ENCODE measurements at regions not wholly inside any gene's neighbourhood (a gene's known extent, or its start where the extent isn't known, plus 50 kb on each side); places are given as distances from the start of the nearest gene placed in this dataset.

DNA sequence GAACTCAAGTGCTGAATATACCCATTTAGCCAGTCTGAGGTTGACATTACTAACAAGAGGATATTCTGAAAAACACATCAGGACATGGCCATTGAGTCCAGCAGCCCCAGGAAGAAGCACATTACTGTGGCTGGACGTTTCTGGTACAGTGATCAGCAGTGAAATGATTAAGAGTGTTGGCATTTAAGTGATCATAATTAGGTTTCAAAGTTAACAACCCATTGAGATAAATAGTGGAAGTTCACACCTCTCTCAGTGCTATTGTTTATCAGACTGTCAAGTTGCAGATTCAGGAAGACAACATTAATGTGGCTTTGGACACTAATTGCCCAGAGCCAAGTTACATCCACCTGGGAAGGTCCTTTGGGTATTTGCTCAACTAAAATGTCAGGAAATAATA is 139.5 kb upstream of the GAREM1 start:
- TF ChIP-seq, protein P1, sequence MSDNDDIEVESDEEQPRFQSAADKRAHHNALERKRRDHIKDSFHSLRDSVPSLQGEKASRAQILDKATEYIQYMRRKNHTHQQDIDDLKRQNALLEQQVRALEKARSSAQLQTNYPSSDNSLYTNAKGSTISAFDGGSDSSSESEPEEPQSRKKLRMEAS (CRISPR knock-in tag; IDR thresholded peaks at IDR 0.05): no peak
- TF ChIP-seq, protein P2, sequence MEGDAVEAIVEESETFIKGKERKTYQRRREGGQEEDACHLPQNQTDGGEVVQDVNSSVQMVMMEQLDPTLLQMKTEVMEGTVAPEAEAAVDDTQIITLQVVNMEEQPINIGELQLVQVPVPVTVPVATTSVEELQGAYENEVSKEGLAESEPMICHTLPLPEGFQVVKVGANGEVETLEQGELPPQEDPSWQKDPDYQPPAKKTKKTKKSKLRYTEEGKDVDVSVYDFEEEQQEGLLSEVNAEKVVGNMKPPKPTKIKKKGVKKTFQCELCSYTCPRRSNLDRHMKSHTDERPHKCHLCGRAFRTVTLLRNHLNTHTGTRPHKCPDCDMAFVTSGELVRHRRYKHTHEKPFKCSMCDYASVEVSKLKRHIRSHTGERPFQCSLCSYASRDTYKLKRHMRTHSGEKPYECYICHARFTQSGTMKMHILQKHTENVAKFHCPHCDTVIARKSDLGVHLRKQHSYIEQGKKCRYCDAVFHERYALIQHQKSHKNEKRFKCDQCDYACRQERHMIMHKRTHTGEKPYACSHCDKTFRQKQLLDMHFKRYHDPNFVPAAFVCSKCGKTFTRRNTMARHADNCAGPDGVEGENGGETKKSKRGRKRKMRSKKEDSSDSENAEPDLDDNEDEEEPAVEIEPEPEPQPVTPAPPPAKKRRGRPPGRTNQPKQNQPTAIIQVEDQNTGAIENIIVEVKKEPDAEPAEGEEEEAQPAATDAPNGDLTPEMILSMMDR (IDR thresholded peaks at IDR 0.05): no peak
- TF ChIP-seq ZNF317 (CRISPR knock-in tag; IDR thresholded peaks at IDR 0.05; ENCODE audit: borderline replicate concordance, low read depth): no peak
- no peak for TF ChIP-seq EMX1 (CRISPR knock-in tag; IDR thresholded peaks at IDR 0.05)
- TF ChIP-seq, protein P3, sequence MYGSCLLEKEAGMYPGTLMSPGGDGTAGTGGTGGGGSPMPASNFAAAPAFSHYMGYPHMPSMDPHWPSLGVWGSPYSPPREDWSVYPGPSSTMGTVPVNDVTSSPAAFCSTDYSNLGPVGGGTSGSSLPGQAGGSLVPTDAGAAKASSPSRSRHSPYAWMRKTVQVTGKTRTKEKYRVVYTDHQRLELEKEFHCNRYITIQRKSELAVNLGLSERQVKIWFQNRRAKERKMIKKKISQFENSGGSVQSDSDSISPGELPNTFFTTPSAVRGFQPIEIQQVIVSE (CRISPR knock-in tag; IDR thresholded peaks at IDR 0.05; ENCODE audit: borderline replicate concordance): no peak
- TF ChIP-seq, protein P4, sequence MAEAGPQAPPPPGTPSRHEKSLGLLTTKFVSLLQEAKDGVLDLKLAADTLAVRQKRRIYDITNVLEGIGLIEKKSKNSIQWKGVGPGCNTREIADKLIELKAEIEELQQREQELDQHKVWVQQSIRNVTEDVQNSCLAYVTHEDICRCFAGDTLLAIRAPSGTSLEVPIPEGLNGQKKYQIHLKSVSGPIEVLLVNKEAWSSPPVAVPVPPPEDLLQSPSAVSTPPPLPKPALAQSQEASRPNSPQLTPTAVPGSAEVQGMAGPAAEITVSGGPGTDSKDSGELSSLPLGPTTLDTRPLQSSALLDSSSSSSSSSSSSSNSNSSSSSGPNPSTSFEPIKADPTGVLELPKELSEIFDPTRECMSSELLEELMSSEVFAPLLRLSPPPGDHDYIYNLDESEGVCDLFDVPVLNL (CRISPR knock-in tag; IDR thresholded peaks at IDR 0.05; ENCODE audit: borderline replicate concordance, low read depth): no peak
- TF ChIP-seq IRF2 (CRISPR knock-in tag; IDR thresholded peaks at IDR 0.05; ENCODE audit: borderline replicate concordance, low read depth): no peak
- TF ChIP-seq TEAD4 (CRISPR knock-in tag; IDR thresholded peaks at IDR 0.05): no peak
- no peak for TF ChIP-seq NR1H2 (CRISPR knock-in tag; IDR thresholded peaks at IDR 0.05)
- TF ChIP-seq, protein P5, sequence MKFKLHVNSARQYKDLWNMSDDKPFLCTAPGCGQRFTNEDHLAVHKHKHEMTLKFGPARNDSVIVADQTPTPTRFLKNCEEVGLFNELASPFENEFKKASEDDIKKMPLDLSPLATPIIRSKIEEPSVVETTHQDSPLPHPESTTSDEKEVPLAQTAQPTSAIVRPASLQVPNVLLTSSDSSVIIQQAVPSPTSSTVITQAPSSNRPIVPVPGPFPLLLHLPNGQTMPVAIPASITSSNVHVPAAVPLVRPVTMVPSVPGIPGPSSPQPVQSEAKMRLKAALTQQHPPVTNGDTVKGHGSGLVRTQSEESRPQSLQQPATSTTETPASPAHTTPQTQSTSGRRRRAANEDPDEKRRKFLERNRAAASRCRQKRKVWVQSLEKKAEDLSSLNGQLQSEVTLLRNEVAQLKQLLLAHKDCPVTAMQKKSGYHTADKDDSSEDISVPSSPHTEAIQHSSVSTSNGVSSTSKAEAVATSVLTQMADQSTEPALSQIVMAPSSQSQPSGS (CRISPR knock-in tag; IDR thresholded peaks at IDR 0.05; ENCODE audit: borderline replicate concordance, low read depth): no peak
- TF ChIP-seq, protein P6, sequence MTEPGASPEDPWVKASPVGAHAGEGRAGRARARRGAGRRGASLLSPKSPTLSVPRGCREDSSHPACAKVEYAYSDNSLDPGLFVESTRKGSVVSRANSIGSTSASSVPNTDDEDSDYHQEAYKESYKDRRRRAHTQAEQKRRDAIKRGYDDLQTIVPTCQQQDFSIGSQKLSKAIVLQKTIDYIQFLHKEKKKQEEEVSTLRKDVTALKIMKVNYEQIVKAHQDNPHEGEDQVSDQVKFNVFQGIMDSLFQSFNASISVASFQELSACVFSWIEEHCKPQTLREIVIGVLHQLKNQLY (CRISPR knock-in tag; IDR thresholded peaks at IDR 0.05): no peak

All from WTC11 (cell line).